Left lung (tissue), 4 donors: ENCODE measurements at regions not wholly inside any gene's neighbourhood (a gene's known extent, or its start where the extent isn't known, plus 50 kb on each side); places are given as distances from the start of the nearest gene placed in this dataset.

Experiments
- ATAC-seq: fragments of 200-7000 bp; cut with Tn5 transposase; one replicate; pipeline ENCODE4 v1.9.1; 2020; ENCODE audit warnings: moderate library complexity
- DNase-seq, 4 donors: peaks; one replicate each; pipeline ENCODE4 v3.0.0-alpha.2; 2013 to 2020
- H3K27ac ChIP-seq, 2 donors: fragments of 200-600 bp; sonication (generic) in 1 of 2; one replicate each; pipeline versions ENCODE4 v1.5.0 to v1.8.0; 2020 to 2021
- H3K27me3 ChIP-seq, 2 donors: fragments of 200-600 bp; sonication (generic) in 1 of 2; one replicate each; pipeline versions ENCODE4 v1.5.0 to v1.8.0; 2020 to 2021
- H3K36me3 ChIP-seq, 2 donors: fragments of 200-600 bp; sonication (generic) in 1 of 2; one replicate each; pipeline versions ENCODE4 v1.5.0 to v1.8.0; 2020 to 2021
- H3K4me1 ChIP-seq, 2 donors: fragments of 200-600 bp; one replicate each; pipeline ENCODE4 v1.8.0; 2021
- H3K4me3 ChIP-seq, 2 donors: fragments of 200-600 bp; sonication (generic) in 1 of 2; one replicate each; pipeline versions ENCODE4 v1.5.0 to v1.8.0; 2020 to 2021; ENCODE audit warnings: mild to moderate bottlenecking in 1 of 2
- H3K9me3 ChIP-seq, 2 donors: fragments of 200-600 bp; sonication (generic) in 1 of 2; one replicate each; pipeline versions ENCODE4 v1.5.0 to v1.8.0; 2020 to 2021
- CTCF ChIP-seq, 2 donors: fragments of 200-600 bp; sonication (generic) in 1 of 2; IDR thresholded peaks; one replicate each; pipeline versions ENCODE4 v1.5.0 to v1.8.0; 2021; ENCODE audit warnings: antibody characterized with exemption in 2 of 2
- intact Hi-C, 2 donors: fragments of 100-400 bp; cut with DNase I; formaldehyde crosslinking; loops; one replicate each; pipeline versions ENCODE4 v1.11.2 to v1.14.2; 2022
- donor health status: DM: no; HTN: yes; CAD: no.
- donor health status: DM: no; HTN: no; CAD: no.

- ATAC-seq = no peak
- no peaks in the 10 kb centered on the region for H3K4me1 ChIP-seq
- intact Hi-C loops = no loop called here
- TF ChIP-seq CTCF (IDR thresholded peaks at IDR 0.05) = no peak
- H3K36me3 ChIP-seq = no peaks in the 10 kb centered on the region
- no peak for DNase-seq
- H3K4me3 ChIP-seq = no peak overlapping the region
- no peak overlapping the region for H3K27ac ChIP-seq
- no peaks in the 10 kb centered on the region for H3K27me3 ChIP-seq
- H3K9me3 ChIP-seq = no peaks in the 10 kb centered on the region
Measured at GRCh38 chr1:199283794-199284193, 645.0 kb downstream of the PTPRC start.

- Histone ChIP-seq H3K27me3 (no peaks in the 10 kb centered on the region), H3K36me3 (no peaks in the 10 kb centered on the region), H3K27ac (no peak overlapping the region), H3K9me3 (no peaks in the 10 kb centered on the region), H3K4me3 (no peak overlapping the region), H3K4me1 (no peaks in the 10 kb centered on the region)
- TF ChIP-seq CTCF (IDR thresholded peaks at IDR 0.05) = no peak
- DNase-seq = no peak
- intact Hi-C loops = no loop called here
- no peak for ATAC-seq
Measured at GRCh38 chr1:199287206-199287605, 648.4 kb downstream of the PTPRC start.

GRCh38 chr1:199287647-199288046, 648.8 kb downstream of the PTPRC start:
- TF ChIP-seq CTCF (IDR thresholded peaks at IDR 0.05) = no peak
- Histone ChIP-seq H3K36me3 (no peaks in the 10 kb centered on the region), H3K4me3 (no peak overlapping the region), H3K9me3 (no peaks in the 10 kb centered on the region), H3K4me1 (no peaks in the 10 kb centered on the region), H3K27me3 (no peaks in the 10 kb centered on the region), H3K27ac (no peak overlapping the region)
- intact Hi-C loops = no loop called here
- DNase-seq (no peak), ATAC-seq (no peak)

- no peak for ATAC-seq
- DNase-seq = no peak
- Histone ChIP-seq H3K36me3 (no peaks in the 10 kb centered on the region), H3K27me3 (no peaks in the 10 kb centered on the region), H3K9me3 (no peaks in the 10 kb centered on the region), H3K4me3 (no peak overlapping the region), H3K27ac (no peak overlapping the region), H3K4me1 (no peaks in the 10 kb centered on the region)
- no peak for TF ChIP-seq CTCF (IDR thresholded peaks at IDR 0.05)
- intact Hi-C loops = no loop called here
Measured at GRCh38 chr1:199290186-199290585, 651.3 kb downstream of the PTPRC start.

GRCh38 chr1:199291022-199291740, 652.3 kb downstream of the PTPRC start:
- TF ChIP-seq CTCF (IDR thresholded peaks at IDR 0.05) = no peak
- Histone ChIP-seq H3K4me3 (no peak overlapping the region), H3K4me1 (no peaks in the 10 kb centered on the region), H3K36me3 (no peaks in the 10 kb centered on the region), H3K27ac (no peak overlapping the region), H3K27me3 (no peaks in the 10 kb centered on the region), H3K9me3 (no peaks in the 10 kb centered on the region)
- intact Hi-C loops = no loop called here
- DNase-seq = no peak
- no peak for ATAC-seq
